Panc1 (cell line): ENCODE measurements at regions not wholly inside any gene's neighbourhood (a gene's known extent, or its start where the extent isn't known, plus 50 kb on each side); places are given as distances from the start of the nearest gene placed in this dataset.

ENCODE experiments used
- CTCF ChIP-seq: fragments of 450-650 bp; IDR thresholded peaks from 2 replicates; pipeline ENCODE4 v1.5.1; 2017; ENCODE audit warnings: mild to moderate bottlenecking
- POLR2AphosphoS5 ChIP-seq: IDR thresholded peaks from 2 replicates; pipeline ENCODE4 v1.6.1; 2012; ENCODE audit warnings: mild to moderate bottlenecking, low read depth, low read length, moderate library complexity
- REST ChIP-seq, 2 experiments: IDR thresholded peaks; 2 replicates each; pipeline ENCODE4 v1.6.1; 2011 to 2012; ENCODE audit warnings: low read depth in 2 of 2, control low read depth in 1 of 2, low read length in 1 of 2, mild to moderate bottlenecking in 1 of 2, moderate library complexity in 1 of 2; ENCODE audit not compliant: insufficient read depth in 1 of 2

- no peak for TF ChIP-seq REST (IDR thresholded peaks at IDR 0.05; ENCODE audit: insufficient read depth in 1 of 2, low read depth in 2 of 2, low read length in 1 of 2)
- no peak for TF ChIP-seq POLR2AphosphoS5
- no peak for TF ChIP-seq CTCF
Observed at GRCh38 chr5:123810746-123811340, 298.9 kb downstream of the CSNK1G3 start.
